SH-SY5Y (cell line): ENCODE measurements at regions not wholly inside any gene's neighbourhood (a gene's known extent, or its start where the extent isn't known, plus 50 kb on each side); places are given as distances from the start of the nearest gene placed in this dataset.

Experiments
- GATA2 ChIP-seq: IDR thresholded peaks from 2 replicates; pipeline ENCODE4 v1.6.1; 2011; ENCODE audit warnings: mild to moderate bottlenecking, low read depth, low read length
- GATA3 ChIP-seq: IDR thresholded peaks from 2 replicates; pipeline ENCODE4 v1.6.1; 2011; ENCODE audit warnings: low read depth, mild to moderate bottlenecking, low read length, moderate library complexity

DNA sequence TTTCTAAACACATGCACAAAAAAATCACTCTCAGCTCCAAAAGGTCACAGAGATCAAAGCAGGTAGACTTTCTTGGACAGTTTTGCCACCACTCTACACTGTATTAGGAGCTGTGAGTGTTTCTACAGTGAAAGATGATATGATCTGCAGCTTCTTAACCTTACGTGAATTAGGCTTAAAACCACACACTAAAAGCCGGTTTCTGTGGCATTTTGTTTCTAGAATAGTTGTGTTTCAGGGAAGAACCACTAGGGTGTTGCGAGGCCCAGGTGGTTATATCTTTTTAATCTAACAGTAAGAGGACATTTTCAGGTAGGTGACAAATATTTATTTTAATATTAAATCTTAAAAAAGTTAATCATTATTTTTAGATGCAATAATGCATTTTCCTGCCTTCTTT, 216.4 kb downstream of the KLF5 start:
- TF ChIP-seq GATA3 (no peak), GATA2 (no peak)
